ENCODE measurements at regions not wholly inside any gene's neighbourhood (a gene's known extent, or its start where the extent isn't known, plus 50 kb on each side); places are given as distances from the start of the nearest gene placed in this dataset.

DNA sequence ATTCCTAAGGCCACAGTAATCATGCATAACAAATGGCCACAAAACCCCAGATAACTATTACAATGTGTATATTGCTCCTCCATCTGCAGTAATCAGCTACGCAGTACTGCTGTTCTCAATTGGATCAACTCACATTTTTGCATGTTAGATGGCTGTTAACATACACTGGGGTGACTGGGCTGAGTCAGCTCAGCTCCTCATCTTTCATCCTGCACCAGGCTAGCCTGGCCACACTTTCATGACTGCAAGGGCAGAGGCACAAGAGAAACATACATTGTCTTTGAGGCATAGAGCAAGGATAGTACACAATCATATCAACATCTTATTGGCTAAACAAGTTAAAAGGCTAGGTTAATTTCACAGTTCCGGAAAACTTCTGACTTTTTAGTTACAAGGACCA is 306.6 kb downstream of the SLC6A15 start:
- intact Hi-C loops (cut with micrococcal nuclease) = no loop called here

DNA sequence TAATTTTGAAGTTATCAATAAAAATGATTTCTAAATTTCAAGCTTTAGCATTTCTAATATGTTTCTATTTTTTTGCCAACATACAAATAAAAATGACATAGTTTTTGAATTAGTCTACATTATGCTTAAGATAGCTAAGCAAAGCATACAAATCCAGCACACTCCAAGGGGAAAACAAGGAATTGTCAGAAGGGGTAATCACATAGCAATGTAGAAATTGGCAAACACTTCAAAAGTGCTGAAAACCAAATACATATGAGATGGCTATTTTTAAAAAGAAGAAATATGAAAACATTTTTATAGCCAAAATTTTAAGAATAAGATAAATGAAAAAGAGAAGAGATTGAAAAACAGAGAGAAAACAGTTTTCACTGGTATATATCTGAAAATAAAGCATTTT is 308.0 kb downstream of the SLC6A15 start:
- intact Hi-C loops (cut with micrococcal nuclease) = no loop called here

DNA sequence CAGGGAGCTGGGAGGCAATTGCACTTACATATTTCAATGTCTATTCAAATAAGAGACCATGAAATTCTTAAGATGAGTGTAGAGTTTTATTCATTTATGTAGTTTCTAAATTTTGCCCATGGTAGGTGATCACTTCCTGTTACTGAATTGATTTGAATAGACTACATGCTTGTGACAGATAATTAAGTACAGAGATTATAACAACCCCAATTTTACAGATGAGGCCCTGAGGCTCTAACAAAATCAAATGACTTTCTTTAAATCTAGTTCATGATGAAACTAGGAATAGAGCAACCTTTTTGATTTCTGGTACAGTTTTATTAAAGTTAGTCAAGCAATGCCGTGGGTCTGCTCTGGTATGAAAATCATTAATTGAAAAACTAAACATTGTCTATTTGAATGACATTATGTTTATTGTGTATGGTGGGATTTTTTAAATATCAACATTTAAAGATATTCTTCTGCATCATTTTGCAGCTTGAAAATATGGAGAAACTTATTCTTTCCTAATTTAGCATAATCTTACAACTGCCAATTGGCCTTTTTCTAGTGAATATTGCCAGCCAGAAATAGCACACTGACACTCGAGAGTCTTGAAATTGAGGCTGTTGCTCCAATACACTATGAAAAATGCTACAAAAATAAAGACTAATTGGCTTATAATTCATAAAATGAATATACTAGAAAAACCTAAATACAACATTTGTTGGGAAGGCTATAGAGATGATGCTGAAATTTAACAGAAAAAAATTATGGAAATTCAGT is 308.9 kb downstream of the SLC6A15 start:
- intact Hi-C loops (cut with micrococcal nuclease) = no loop called here

DNA sequence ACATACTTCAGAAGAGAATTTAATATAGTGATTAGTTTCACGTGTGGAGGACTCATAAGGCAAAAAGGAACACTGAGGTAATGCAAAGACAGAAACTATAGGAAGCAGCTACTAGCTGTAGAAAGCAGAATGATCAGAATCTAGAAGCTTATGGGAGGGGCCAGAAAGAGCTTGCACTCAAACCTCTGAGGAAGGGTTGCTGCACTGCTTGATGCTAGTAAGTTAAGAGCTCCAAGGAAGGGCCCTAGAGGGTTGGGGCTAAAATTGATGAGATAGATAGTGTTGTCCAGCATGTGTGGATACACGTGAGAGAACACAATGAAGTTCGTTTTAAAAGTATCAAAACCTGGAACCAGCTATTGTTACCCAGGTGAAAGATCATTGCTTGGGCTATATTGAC is 311.1 kb downstream of the SLC6A15 start:
- intact Hi-C loops (cut with micrococcal nuclease) = no loop called here

DNA sequence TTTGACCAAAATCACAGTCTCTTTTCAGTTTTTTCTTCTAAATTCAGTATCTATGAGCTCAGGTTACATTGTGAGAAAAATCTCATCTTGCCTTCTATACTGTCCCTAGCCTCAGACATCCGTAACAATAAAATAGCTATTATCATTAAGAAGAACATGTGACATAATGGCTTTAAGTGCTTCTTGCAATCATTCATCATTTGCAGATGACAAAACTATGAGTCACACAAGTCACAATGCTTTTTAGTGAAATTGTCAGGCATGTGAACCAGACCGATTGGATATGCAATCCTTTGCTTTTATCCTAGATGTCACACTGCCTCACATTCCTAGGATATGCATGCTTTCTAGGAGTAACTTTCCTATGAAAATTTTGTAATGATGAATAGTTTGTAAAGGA is 313.1 kb downstream of the SLC6A15 start:
- intact Hi-C loops (cut with micrococcal nuclease) = no loop called here

DNA sequence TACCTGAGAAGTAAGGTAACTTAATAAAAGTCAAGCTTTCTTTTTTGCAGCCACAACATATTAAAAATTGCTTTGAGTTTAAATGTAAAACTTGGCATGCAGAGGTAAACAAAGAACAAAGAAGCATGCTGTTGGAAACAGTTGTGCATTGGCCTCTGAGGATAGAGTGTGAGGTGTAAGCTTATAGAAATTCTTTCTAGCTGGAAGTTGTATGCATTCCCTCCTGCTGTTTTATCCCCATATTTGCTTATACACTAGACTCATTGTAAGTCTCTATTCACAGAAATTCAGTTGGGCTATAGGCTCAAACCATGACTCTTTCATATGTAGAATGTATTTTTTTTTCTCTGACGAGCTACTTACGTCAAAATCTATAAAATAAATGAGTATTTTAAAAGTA is 316.3 kb downstream of the SLC6A15 start:
- intact Hi-C loops (cut with micrococcal nuclease) = no loop called here

DNA sequence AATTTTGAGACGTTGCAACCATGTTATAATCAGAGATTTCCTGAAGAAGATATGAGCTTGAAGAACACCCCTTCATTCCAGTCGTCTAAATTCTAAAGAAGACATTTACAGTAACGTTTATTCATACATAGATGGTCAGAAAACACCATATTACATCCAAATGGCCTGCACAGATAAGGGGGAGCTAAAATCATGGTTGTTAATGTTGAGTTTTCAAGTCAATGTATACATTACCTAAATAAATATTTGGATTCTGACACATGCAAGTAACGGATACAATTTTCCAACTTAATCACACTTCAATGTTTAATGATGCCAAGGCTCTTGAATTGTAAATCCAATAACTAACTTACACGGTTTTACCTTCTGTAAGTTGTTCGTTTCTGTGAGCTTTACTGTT is 318.4 kb downstream of the SLC6A15 start:
- intact Hi-C loops (cut with micrococcal nuclease) = no loop called here

GRCh38 chr12:84585776-84586395 is 326.7 kb downstream of the SLC6A15 start:
- intact Hi-C loops (cut with micrococcal nuclease) = no loop called here

DNA sequence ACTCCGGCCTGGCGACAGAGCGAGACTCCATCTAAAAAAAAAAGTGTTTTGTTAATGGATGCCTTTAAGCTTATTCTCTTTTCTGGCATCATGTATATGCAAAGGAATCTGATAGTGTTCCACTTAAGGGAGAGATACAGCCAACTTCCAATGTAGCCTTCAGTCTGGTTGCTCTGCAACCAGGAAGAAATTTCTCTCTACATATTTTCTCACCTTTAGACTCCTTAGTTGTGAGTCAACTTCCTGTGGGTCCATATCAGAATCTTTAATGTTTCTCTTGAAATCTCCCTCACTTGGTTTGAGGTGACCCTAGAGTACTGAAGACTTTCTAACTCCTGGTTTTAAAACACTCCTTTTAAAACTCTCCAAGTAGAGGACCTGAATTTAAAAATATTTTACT is 340.4 kb downstream of the SLC6A15 start:
- intact Hi-C loops (cut with micrococcal nuclease) = no loop called here

DNA sequence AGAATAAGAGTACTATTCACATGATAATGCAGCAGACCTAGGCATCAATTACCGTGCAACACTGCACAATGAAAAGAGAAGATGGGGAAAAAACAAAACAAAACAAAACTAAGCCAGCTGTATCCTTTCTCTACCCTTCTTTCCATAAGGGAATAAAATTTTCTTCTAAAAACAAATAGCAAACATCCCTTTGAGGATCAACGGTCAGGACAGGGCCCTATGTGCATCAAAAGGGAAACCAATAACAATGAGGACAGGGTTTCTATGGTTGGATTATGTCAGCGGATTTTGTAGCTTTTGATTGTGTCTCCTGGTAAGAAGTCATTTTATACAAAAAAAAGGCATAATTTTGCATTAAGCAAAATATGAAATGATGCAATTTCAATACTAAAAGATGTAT is 350.3 kb downstream of the SLC6A15 start:
- intact Hi-C loops (cut with micrococcal nuclease) = no loop called here

DNA sequence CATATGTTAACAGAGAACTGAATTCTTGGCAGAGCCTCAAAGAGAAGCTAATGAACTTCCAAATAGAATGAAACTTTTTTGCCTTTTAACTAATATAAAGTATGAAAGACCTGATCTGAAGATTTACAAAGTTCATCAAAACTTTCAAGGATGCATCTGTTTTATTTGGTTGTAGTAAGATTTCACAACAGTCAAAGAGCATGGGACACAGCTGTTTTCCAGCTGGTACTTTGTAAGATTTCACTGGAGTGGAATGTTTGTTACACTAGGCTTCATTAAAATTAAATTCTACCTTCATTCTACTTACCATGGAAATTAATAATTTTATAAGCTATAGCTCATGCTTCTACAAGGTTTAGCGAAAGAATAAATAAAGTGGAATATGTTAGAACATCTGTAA is 351.2 kb downstream of the SLC6A15 start:
- intact Hi-C loops (cut with micrococcal nuclease) = no loop called here

GRCh38 chr12:84554199-84554723 is 358.3 kb downstream of the SLC6A15 start:
- intact Hi-C loops (cut with micrococcal nuclease) = no loop called here

DNA sequence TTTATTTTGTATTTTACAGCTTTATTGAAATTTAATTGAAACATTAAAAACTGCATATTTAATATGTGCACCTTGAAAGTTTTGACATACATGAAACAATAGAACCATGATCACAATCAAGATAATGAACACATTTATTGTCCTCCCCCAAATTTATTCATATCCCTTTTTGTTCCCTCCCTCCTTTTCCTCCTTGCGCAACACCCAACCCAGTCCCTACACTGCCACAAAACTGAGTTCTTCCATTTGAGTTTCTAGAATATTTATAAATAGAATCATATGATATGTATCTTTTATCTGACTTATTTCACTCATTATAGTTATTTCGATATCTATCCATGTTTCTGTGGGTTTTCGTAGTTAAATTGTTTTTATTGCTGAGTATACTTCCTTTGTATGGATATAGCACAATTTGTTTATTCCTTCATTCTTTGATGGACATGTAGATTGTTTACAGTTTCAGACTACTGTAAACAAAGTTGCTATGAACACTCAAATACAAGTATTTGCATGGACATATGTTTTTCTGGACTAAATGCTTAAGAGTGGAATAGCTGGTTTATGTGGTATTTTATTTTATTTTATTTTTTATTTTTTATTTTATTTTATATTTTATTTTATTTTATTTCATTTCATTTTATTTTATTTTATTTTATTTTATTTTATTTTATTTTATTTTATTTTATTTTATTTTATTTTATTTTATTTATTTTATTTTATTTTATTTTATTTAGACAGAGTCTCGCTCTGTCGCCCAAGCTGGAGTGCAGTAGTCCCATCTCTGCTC is 359.1 kb downstream of the SLC6A15 start:
- intact Hi-C loops (cut with micrococcal nuclease) = no loop called here

GRCh38 chr12:84551373-84551772 is 361.2 kb downstream of the SLC6A15 start:
- intact Hi-C loops (cut with micrococcal nuclease) = no loop called here

DNA sequence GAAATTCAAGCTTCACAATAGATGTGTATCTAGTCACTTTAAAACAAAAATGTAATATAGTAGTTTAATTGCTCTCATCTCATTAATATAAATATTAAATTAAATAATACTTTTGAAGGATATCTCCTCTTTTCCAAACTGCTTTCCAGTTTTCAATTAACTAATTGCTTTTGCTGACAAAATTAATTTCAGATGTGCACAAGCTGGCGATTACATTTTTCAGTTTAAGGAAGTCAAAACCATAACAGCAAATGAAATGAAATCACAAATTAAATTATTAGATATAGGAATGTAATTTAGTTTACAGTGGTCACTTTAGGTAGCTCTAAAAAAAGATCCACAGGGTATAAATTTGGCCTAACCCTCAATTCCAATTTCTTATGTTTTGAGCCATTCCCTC is 362.1 kb downstream of the SLC6A15 start:
- intact Hi-C loops (cut with micrococcal nuclease) = no loop called here

- intact Hi-C loops (cut with micrococcal nuclease) = no loop called here
Observed at GRCh38 chr12:84542289-84542688, 370.3 kb downstream of the SLC6A15 start.

- intact Hi-C loops (cut with micrococcal nuclease) = no loop called here
Observed at GRCh38 chr12:84537666-84538065, 374.9 kb downstream of the SLC6A15 start.

GRCh38 chr12:84512751-84513150 is 399.8 kb downstream of the SLC6A15 start:
- intact Hi-C loops (cut with micrococcal nuclease) = no loop called here

DNA sequence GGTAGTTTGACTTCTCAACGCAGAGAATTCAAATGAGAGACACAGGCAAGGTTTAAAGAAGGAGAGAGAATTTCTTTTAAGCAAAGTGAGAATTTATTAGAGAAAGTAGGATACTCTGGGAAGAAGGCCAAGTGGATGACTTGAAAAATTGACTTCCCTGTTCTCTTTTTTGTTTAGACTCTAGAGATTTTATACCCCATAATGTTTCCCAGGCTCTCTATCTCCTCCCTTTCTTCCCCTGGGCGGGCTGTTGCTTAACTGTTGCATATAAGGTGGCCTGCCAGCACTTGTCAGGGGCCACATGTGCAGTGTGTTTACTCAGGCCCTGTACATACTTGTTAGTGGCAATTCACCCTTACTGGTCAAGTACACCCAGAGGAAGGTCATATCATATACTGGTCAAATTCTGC is 403.7 kb downstream of the SLC6A15 start:
- intact Hi-C loops (cut with micrococcal nuclease) = no loop called here

- intact Hi-C loops (cut with micrococcal nuclease) = no loop called here
Observed at GRCh38 chr12:84507956-84508850, 404.4 kb downstream of the SLC6A15 start.

DNA sequence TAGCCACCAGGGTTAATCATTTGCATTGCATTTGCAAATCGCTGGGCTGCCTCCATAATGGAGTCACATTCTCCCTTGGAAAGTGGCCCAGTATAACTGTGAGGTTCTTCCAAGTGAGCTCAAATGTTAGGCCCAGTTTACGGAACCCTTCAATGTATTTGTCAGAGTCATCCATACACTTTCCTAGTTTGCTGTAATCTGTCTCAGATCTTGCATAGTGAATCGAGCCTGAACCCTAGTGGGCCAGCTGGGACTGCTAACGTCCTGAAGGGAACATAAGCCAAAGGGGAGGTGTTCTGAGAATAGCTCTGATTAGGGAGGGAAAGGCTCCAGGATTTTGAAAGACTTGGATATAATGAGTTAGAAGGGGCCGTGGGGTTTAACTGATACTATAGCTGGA is 406.3 kb downstream of the SLC6A15 start:
- intact Hi-C loops (cut with micrococcal nuclease) = no loop called here
